ENCODE measurements at regions not wholly inside any gene's neighbourhood (a gene's known extent, or its start where the extent isn't known, plus 50 kb on each side); places are given as distances from the start of the nearest gene placed in this dataset.
"Not testable (repeated sequence)": the region's sequence is repeated elsewhere in the genome, so short reads cannot be mapped to it uniquely, and the experiment has no call there.

DNA sequence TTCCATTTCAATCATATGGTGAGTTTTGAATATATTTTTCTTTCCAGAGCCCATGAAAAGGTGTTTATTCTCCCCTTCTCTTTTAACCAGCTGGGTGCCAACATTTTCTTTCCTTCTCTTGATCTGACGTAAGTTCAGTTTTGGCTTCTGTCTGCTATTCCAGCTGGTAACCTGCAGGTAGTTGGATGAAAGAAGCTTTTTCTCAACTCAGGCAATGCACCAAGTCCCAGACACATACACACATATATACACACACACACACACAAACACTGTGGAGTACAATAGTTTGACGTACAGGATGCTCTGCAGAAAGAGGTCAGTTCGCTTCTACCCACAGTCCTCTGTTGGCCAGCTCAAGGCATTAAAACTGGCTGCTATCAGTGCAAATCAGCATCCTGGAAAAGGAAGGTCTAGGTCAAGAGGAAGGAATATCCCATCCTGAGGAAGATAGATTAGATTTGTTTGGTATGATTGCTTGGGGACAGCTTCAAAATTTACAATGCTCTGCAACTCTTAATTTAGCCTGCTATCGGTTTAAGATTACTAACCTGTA, 214.3 kb upstream of the SEMA6A start:
- Mint-ChIP-seq H3K4me3 (no peak overlapping the region), H3K27me3 (no peaks in the 10 kb centered on the region), H3K9me3 (no peaks in the 10 kb centered on the region), H3K27ac (no peak overlapping the region), H3K36me3 (no peaks in the 10 kb centered on the region), H3K4me1 (no peaks in the 10 kb centered on the region)
- ATAC-seq (ENCODE audit: low read depth) (no peak), DNase-seq (no peak)
- POLR2A ChIA-PET, result no interaction called here

DNA sequence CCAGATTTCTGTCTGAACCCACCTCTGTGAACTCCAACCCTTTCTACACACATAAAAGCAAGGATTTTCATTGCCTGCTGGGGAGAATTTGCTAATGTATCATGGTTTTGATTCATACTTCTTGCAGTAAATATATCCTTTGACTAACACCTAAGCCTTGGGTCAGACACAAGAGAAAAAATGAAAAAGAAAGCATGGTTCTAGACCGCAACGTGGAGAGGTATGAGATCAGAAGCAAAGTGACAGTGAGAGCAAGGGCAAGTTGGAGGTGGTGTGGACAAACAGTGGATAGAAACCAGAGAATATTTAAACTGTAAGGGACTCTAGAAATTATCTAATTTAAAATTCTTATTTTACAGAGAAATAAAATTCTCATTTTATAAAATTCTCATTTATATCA, 212.9 kb upstream of the SEMA6A start:
- no peak for DNase-seq
- no peaks in the 10 kb centered on the region for H3K36me3 Mint-ChIP-seq
- POLR2A ChIA-PET, result no interaction called here
- no peak overlapping the region for H3K4me3 Mint-ChIP-seq
- ATAC-seq (ENCODE audit: low read depth), result no peak
- no peaks in the 10 kb centered on the region for H3K27me3 Mint-ChIP-seq
- no peaks in the 10 kb centered on the region for H3K4me1 Mint-ChIP-seq
- H3K9me3 Mint-ChIP-seq, result peaks cover 2% of the 10 kb centered on the region
- H3K27ac Mint-ChIP-seq, result no peak overlapping the region

DNA sequence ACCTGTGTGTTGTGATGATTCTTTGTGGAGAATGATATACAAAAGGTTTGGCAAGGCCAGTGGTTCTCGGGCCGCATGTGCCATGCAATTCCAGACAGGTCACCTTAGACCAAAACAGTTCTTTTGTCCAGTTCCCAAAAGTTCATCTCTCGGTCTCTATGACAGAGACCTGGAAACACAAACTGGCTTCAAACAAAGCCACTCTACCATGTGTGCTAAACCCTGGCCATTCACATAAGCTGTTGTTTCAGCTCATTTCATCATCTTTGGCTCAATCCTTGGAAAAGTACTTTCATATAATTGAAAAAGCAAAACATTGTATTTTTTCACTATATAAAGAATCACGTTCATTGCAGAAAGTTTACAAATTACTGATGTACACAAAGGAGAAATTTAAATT, 210.5 kb upstream of the SEMA6A start:
- ATAC-seq (ENCODE audit: low read depth) (no peak), DNase-seq (no peak)
- no peaks in the 10 kb centered on the region for H3K4me1 Mint-ChIP-seq
- POLR2A ChIA-PET, result no interaction called here
- no peak overlapping the region for H3K4me3 Mint-ChIP-seq
- no peaks in the 10 kb centered on the region for H3K36me3 Mint-ChIP-seq
- H3K27me3 Mint-ChIP-seq, result no peaks in the 10 kb centered on the region
- H3K9me3 Mint-ChIP-seq, result peaks cover 2% of the 10 kb centered on the region
- no peak overlapping the region for H3K27ac Mint-ChIP-seq

DNA sequence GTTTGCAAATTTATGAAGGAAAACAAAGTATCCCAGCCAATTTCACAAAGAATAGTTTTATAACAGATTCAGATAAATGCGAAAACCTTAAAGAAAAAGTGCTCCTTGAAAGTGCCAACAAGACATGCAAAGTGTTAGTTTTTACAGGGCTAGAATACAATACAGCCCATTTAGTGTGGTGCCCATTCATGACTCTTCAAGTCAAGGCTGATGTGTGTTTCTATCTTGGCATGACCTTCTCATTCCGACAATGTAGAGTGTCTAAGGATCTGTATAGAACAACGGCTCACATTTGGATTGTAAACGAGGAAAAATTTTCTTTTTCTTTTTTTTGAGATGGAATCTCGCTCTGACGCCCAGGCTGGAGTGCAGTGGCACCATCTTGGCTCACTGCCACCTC, 205.2 kb upstream of the SEMA6A start:
- POLR2A ChIA-PET, result no interaction called here
- ATAC-seq (ENCODE audit: low read depth), result no peak
- H3K27me3 Mint-ChIP-seq, result no peaks in the 10 kb centered on the region
- H3K27ac Mint-ChIP-seq, result no peak overlapping the region
- no peak overlapping the region for H3K4me3 Mint-ChIP-seq
- DNase-seq, result no peak
- H3K4me1 Mint-ChIP-seq, result no peaks in the 10 kb centered on the region
- no peaks in the 10 kb centered on the region for H3K36me3 Mint-ChIP-seq
- H3K9me3 Mint-ChIP-seq, result peaks cover 2% of the 10 kb centered on the region

DNA sequence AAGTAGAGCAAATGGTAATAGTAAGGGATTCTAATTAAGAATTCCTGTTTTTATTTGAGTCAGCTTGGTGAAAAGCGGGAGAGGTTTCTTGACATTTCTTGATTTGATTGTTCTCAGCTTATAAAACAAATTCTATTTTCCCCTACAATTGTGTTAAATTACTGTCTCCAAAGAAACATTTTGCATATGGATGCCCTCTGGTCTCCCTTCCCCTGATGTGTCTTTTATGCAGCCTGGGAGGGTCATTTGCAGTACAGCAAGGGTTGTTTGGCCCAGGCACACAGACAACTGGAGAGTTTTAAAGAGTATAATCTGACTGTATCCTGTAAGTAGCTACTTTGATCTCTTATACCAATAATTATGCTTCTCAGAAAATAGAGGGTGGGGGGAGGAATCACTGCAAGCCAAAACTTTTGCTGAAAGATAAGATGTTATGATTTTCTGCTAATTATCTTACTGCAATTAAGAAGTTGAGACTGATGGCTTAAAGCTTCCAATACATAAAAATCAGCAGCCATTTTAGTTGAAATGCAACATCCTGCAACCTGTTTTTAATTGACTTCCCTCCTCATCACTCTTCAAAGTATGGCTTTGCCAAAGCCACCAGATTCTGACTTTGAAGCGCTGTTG, 204.1 kb upstream of the SEMA6A start:
- POLR2A ChIA-PET, result no interaction called here

DNA sequence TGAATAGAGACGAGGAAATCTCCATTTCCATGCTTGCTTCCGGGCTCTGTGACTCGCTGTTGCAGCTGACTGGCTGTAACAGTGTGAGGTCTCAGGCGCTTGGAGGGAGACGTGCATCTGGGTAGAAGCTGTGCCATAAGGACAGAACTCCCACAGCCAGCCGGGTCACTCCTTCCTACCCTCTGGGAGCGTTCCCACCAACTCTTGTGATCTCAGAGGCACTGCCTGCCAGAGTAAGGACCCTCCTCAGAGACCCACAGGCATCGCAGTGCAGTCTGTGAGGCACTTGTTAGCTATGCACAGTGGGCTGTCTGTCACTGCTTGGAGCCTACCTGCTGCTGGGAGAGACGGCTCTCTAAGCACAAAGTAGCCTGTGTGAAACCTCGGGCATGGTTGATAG, 203.4 kb upstream of the SEMA6A start:
- Mint-ChIP-seq H3K27ac (no peak overlapping the region), H3K4me1 (no peaks in the 10 kb centered on the region), H3K4me3 (no peak overlapping the region), H3K9me3 (no peaks in the 10 kb centered on the region), H3K36me3 (no peaks in the 10 kb centered on the region), H3K27me3 (peaks cover 3% of the 10 kb centered on the region)
- ATAC-seq (ENCODE audit: low read depth) (no peak), DNase-seq (no peak)
- POLR2A ChIA-PET, result no interaction called here

More for the DNA sequence above, 204.1 kb upstream of the SEMA6A start:
- Mint-ChIP-seq H3K4me1 (no peaks in the 10 kb centered on the region), H3K9me3 (peaks cover 2% of the 10 kb centered on the region), H3K36me3 (no peaks in the 10 kb centered on the region), H3K27ac (no peak overlapping the region), H3K4me3 (no peak overlapping the region), H3K27me3 (peaks cover under 1% of the 10 kb centered on the region)
- ATAC-seq (ENCODE audit: low read depth) (no peak), DNase-seq (no peak)

DNA sequence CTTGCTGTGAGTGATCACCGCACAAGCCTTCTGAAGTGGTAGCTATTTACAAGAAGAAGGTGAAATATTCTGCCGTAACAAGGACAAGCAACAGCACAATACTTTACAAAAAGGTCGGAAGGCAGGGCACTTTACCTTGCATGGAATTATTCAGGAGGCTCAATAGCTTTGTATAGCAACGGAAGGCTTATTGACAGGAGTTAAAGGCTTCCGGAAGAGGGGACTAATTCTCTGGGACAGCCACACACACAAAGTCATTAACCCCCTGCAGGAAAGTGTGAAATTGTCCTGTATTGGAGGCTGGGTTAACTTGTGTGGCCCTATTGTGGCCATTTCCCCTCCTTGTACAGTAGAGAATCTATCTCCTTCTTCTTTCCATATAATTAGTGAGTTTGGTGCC, 199.3 kb upstream of the SEMA6A start:
- no peak overlapping the region for H3K4me3 Mint-ChIP-seq
- ATAC-seq (ENCODE audit: low read depth) (no peak), DNase-seq (no peak)
- POLR2A ChIA-PET, result no interaction called here
- H3K27me3 Mint-ChIP-seq, result peaks cover 3% of the 10 kb centered on the region
- H3K9me3 Mint-ChIP-seq, result no peaks in the 10 kb centered on the region
- H3K27ac Mint-ChIP-seq, result no peak overlapping the region
- H3K4me1 Mint-ChIP-seq, result no peaks in the 10 kb centered on the region
- H3K36me3 Mint-ChIP-seq, result no peaks in the 10 kb centered on the region

DNA sequence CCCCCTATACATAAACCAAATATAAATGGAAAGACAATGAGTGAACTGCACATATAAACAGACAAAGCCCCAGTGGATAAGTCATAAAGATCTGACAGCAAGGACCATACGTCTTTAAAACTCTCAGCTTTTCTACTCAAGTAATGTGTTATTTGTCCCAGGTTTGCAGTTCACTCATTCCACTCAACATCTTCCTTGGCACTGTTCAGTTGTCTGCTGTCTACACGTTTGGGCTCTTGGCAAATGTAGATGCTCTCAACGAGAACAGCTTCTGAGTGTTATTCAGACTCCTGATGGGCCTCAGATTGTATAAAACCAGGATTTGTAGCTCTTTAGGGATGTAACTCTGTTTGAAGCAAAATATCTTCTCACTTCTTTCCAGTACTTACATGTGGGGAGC, 198.2 kb upstream of the SEMA6A start:
- no peak overlapping the region for H3K4me3 Mint-ChIP-seq
- H3K9me3 Mint-ChIP-seq, result no peaks in the 10 kb centered on the region
- H3K27ac Mint-ChIP-seq, result no peak overlapping the region
- no peaks in the 10 kb centered on the region for H3K36me3 Mint-ChIP-seq
- DNase-seq (no peak), ATAC-seq (ENCODE audit: low read depth) (no peak)
- POLR2A ChIA-PET, result no interaction called here
- H3K27me3 Mint-ChIP-seq, result peaks cover 3% of the 10 kb centered on the region
- H3K4me1 Mint-ChIP-seq, result no peaks in the 10 kb centered on the region

DNA sequence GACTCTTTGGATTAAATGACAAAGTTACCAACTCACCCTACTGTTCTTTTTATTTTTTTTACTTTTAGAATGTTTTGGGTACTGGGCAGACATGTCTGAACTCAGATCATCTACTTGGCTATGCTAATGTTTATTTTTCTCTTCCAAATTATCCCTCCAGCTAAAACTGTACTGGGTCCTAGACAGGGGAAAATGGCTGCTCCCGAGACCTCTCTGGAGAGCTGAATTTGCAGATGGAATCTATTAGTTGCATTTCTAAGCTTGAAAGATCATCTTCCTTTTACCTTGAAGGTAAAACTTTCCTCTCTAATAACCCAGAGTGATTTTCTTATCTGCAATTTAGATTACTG, 197.5 kb upstream of the SEMA6A start:
- H3K36me3 Mint-ChIP-seq, result no peaks in the 10 kb centered on the region
- no peaks in the 10 kb centered on the region for H3K4me1 Mint-ChIP-seq
- POLR2A ChIA-PET, result no interaction called here
- no peak overlapping the region for H3K4me3 Mint-ChIP-seq
- no peak for ATAC-seq (ENCODE audit: low read depth)
- H3K27me3 Mint-ChIP-seq, result peaks cover 3% of the 10 kb centered on the region
- H3K27ac Mint-ChIP-seq, result no peak overlapping the region
- no peaks in the 10 kb centered on the region for H3K9me3 Mint-ChIP-seq
- DNase-seq, result no peak

DNA sequence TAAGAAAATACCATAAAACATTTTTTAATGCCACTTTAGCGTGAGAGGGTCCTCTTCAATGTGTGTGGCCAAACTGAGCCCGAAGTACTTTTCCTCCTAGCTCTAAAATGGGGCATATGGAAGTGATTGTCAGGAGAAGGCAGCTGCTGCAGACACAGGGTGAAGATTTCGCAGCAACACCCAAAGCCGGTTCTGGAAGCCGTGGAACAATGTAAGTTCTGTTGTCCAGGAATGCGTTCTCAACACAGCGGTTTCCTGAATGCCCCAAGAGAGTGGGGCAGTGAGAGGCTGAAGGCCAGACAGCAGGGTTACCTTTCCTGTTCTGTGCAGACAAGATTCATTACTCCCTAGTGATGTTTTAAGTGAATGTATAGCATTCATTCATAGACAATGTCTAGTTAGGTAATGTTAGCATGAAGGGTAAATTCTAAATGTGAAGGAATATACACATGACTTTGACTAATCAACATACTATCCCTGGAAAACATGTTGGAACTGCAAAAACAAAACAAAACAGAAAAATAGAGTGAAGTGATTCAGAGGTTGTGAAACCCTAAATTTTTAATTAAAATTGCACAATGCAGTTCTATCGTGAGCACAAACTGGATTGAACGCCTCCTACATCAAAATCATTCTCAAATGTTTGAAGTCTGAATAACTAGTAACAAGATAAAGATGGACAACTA, 197.0 kb upstream of the SEMA6A start:
- DNase-seq (no peak), ATAC-seq (ENCODE audit: low read depth) (no peak)
- Mint-ChIP-seq H3K27ac (no peak overlapping the region), H3K9me3 (no peaks in the 10 kb centered on the region), H3K27me3 (peaks cover 3% of the 10 kb centered on the region), H3K4me3 (no peak overlapping the region), H3K36me3 (no peaks in the 10 kb centered on the region), H3K4me1 (no peaks in the 10 kb centered on the region)
- POLR2A ChIA-PET, result no interaction called here

DNA sequence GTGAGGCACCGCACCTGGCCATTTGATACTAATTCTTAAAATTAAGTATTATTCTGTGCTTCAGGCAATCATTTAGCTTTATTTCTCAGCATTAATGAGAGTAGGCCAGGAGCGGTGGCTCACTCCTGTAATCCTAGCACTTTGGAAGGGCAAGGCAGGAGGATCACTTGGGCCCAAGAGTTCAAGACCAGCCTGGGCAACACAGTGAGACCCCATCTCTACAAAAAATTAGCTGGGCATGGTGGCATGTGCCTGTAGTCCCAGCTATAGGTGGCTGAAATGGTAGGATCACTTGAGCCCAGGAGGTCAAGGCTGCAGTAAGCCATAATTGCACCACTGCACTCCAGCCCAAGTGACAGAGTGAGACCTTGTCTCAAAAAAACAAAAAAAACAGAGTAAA, 195.3 kb upstream of the SEMA6A start:
- H3K9me3 Mint-ChIP-seq; H3K4me3 Mint-ChIP-seq; H3K4me1 Mint-ChIP-seq; DNase-seq; POLR2A ChIA-PET; ATAC-seq (ENCODE audit: low read depth); H3K27ac Mint-ChIP-seq; H3K36me3 Mint-ChIP-seq; H3K27me3 Mint-ChIP-seq: not testable (repeated sequence)

DNA sequence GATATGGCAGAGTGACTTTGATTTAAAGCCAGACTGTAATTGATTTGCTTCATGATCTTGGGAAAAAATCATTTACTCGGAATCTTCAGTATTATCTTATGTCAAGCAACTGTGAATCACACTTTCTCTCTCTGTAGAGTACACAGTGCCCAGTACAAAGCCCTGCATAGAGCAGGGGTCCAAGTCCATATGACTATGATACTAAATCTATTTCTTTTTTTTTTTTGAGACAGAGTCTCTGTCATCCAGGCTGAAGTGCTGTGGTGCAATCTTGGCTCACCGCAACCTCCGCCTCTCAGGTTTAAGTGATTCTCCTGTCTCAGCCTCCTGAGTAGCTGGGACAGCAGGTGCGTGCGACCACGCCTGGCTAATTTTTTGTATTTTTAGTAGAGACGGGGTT, 194.8 kb upstream of the SEMA6A start:
- Mint-ChIP-seq H3K27ac (no peak overlapping the region), H3K27me3 (peaks cover 3% of the 10 kb centered on the region), H3K36me3 (no peaks in the 10 kb centered on the region), H3K4me3 (no peak overlapping the region), H3K9me3 (no peaks in the 10 kb centered on the region), H3K4me1 (no peaks in the 10 kb centered on the region)
- DNase-seq, result no peak
- no peak for ATAC-seq (ENCODE audit: low read depth)
- POLR2A ChIA-PET, result no interaction called here

DNA sequence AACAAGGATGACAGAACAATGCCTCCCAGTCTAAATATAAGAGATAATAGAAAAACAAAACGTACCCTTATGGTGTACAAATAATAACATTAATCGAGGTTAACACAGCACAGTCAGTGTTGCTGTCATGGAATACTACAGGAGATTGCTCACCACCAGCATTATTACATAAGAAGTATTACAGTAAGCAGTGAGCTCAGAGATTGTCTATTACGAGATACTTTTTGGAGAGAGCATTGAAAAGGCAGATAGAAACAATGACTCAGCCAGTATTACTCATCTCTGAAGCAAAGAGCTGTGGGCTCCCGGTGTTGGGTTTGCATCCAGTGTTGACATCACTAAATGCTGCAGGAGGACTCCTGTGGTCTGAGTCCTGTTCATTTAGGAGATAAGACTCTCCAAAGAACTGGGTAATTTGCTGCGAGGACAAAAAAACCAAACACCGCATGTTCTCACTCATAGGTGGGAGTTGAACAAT, 191.9 kb upstream of the SEMA6A start:
- H3K27me3 Mint-ChIP-seq, result no peaks in the 10 kb centered on the region
- H3K36me3 Mint-ChIP-seq, result no peaks in the 10 kb centered on the region
- no peaks in the 10 kb centered on the region for H3K9me3 Mint-ChIP-seq
- DNase-seq (no peak), ATAC-seq (ENCODE audit: low read depth) (no peak)
- no peak overlapping the region for H3K4me3 Mint-ChIP-seq
- H3K4me1 Mint-ChIP-seq, result no peaks in the 10 kb centered on the region
- no peak overlapping the region for H3K27ac Mint-ChIP-seq
- POLR2A ChIA-PET, result no interaction called here

DNA sequence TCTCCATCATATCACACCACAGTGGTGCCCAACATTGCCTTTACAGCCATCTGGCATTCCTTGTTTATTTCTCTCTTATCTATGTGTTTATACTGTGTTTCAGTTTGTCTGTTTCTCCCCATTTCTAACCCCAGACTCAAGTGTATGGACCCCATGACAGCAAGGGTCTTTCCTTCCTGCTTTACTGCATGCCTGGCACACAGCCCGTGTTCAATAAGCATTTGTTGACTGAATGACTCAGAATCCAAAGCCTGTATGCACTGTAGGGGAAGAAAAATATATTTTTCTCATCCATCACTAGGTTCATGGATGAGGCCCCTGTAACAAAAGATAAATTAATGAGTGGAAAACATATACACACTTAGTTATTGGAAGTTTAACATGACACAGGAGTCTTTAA, 190.8 kb upstream of the SEMA6A start:
- H3K4me3 Mint-ChIP-seq, result no peak overlapping the region
- no peaks in the 10 kb centered on the region for H3K9me3 Mint-ChIP-seq
- no peaks in the 10 kb centered on the region for H3K36me3 Mint-ChIP-seq
- no peaks in the 10 kb centered on the region for H3K4me1 Mint-ChIP-seq
- no peak overlapping the region for H3K27ac Mint-ChIP-seq
- POLR2A ChIA-PET, result no interaction called here
- ATAC-seq (ENCODE audit: low read depth) (no peak), DNase-seq (no peak)
- no peaks in the 10 kb centered on the region for H3K27me3 Mint-ChIP-seq
